ENCODE measurements at regions not wholly inside any gene's neighbourhood (a gene's known extent, or its start where the extent isn't known, plus 50 kb on each side); places are given as distances from the start of the nearest gene placed in this dataset.

DNA sequence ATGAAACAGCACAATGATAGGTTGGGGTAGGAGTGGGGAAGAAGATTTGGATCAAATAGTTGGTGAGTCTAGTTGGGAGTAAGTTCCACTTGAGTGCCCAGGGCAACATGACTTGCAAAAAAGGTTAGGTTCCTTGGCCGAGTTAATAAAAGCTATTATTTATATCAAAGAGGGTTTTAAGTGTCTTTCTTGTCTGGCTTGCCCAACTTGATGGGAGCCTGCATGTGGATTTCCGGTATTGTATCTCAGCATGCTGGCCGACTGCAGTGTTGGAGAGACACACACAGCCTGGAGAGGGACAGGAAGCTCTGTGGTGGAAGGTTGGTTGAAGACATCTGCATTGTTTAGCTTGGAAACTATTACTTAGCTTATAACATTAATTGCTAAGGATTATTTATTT is 449.5 kb upstream of the TBL1XR1 start:
- ChIA-PET POLR2A (no interaction called here), CTCF (ENCODE audit: low intra/inter-chr PET ratio, low total read pairs) (no interaction called here)
- no peak overlapping the region for H3K27ac ChIP-seq (ENCODE audit: extremely low read length, insufficient read depth, low read length)
- no TSS peak for BruUV-seq (replicated peaks)
- no peaks in the 10 kb centered on the region for H3K9me3 ChIP-seq (ENCODE audit: low read length)
- FAIRE-seq (no peak), ATAC-seq (no peak), DNase-seq (ENCODE audit: low spot score) (no peak)
- H3K79me2 ChIP-seq (ENCODE audit: insufficient read depth, low read length): no peaks in the 10 kb centered on the region
- H4K20me1 ChIP-seq (ENCODE audit: insufficient read depth, low read length): no peaks in the 10 kb centered on the region
- H3K9ac ChIP-seq (ENCODE audit: insufficient read depth, low read depth, low read length): no peak overlapping the region
- no peaks in the 10 kb centered on the region for H3K27me3 ChIP-seq (ENCODE audit: control insufficient read depth in 1 of 2, insufficient read depth in 2 of 2, low read length in 2 of 2)
- H3K36me3 ChIP-seq (replicated peaks in 1 of 2; ENCODE audit: control insufficient read depth in 1 of 2, insufficient read depth in 2 of 2, low read length in 2 of 2): no peaks in the 10 kb centered on the region
- in situ Hi-C loops (cut with HindIII; ENCODE audit: extremely low pct_ligation_motif_present, low pct_unique_long_range_greater_than_20kb): no loop called here
- 46% methylated on average over 3 of the region's 3 CpGs for WGBS (ENCODE audit: low lambda C conversion rate)
- H3K4me1 ChIP-seq (ENCODE audit: insufficient read depth, low read length): no peaks in the 10 kb centered on the region
- no peak overlapping the region for H3K4me3 ChIP-seq (replicated peaks in 1 of 3; ENCODE audit: insufficient read depth in 1 of 3, low read depth in 2 of 3, low read length in 3 of 3)
- no peak overlapping the region for H3K4me2 ChIP-seq (ENCODE audit: low read depth, low read length)
- H2AFZ ChIP-seq (ENCODE audit: low read length): no peak overlapping the region
- TF ChIP-seq NFE2L2 (IDR thresholded peaks at IDR 0.05; ENCODE audit: low read length): peak; percentile 68
- no peak for TF ChIP-seq SIX4 (CRISPR knock-in tag; IDR thresholded peaks at IDR 0.05)
- intact Hi-C loops (cut with micrococcal nuclease; ENCODE audit: unreplicated experiment): no loop called here

DNA sequence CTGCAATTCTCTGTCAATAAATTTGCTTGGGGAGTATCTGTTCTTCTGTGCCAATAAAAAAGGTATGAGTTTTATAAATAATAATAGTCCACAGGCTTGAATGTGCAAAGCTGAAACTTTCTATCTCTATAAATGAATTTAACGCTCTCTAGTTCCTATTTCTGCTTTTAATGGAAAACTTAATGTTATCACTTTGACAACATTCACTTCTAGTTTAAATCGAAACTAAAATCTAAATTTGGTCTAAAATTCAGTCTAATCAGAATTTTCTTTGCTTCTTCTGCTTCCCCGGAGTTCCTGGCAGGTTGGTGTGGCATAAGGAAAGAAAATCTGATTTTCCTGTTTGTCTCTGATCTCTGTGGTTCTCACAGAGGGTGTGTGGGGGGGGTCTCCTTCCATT is 450.1 kb upstream of the TBL1XR1 start:
- Histone ChIP-seq H3K9ac (ENCODE audit: insufficient read depth, low read depth, low read length) (no peak overlapping the region), H3K27ac (ENCODE audit: extremely low read length, insufficient read depth, low read length) (no peak overlapping the region), H3K36me3 (replicated peaks in 1 of 2; ENCODE audit: control insufficient read depth in 1 of 2, insufficient read depth in 2 of 2, low read length in 2 of 2) (no peaks in the 10 kb centered on the region), H3K79me2 (ENCODE audit: insufficient read depth, low read length) (no peaks in the 10 kb centered on the region), H3K4me2 (ENCODE audit: low read depth, low read length) (no peak overlapping the region), H3K4me1 (ENCODE audit: insufficient read depth, low read length) (no peaks in the 10 kb centered on the region), H3K27me3 (ENCODE audit: control insufficient read depth in 1 of 2, insufficient read depth in 2 of 2, low read length in 2 of 2) (no peaks in the 10 kb centered on the region), H2AFZ (ENCODE audit: low read length) (no peak overlapping the region), H3K9me3 (ENCODE audit: low read length) (no peaks in the 10 kb centered on the region), H4K20me1 (ENCODE audit: insufficient read depth, low read length) (no peaks in the 10 kb centered on the region), H3K4me3 (replicated peaks in 1 of 3; ENCODE audit: insufficient read depth in 1 of 3, low read depth in 2 of 3, low read length in 3 of 3) (no peak overlapping the region)
- FAIRE-seq (no peak), DNase-seq (ENCODE audit: low spot score) (no peak), ATAC-seq (no peak)
- no TSS peak for BruUV-seq (replicated peaks)
- intact Hi-C loops (cut with micrococcal nuclease; ENCODE audit: unreplicated experiment) (no loop called here), in situ Hi-C loops (cut with HindIII; ENCODE audit: extremely low pct_ligation_motif_present, low pct_unique_long_range_greater_than_20kb) (no loop called here)
- POLR2A ChIA-PET: no interaction called here
- CTCF ChIA-PET (ENCODE audit: low intra/inter-chr PET ratio, low total read pairs): no interaction called here
- 30% methylated on average over 3 of the region's 3 CpGs for WGBS (ENCODE audit: low lambda C conversion rate)
- TF ChIP-seq, protein P1, sequence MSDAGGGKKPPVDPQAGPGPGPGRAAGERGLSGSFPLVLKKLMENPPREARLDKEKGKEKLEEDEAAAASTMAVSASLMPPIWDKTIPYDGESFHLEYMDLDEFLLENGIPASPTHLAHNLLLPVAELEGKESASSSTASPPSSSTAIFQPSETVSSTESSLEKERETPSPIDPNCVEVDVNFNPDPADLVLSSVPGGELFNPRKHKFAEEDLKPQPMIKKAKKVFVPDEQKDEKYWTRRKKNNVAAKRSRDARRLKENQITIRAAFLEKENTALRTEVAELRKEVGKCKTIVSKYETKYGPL (CRISPR knock-in tag; IDR thresholded peaks at IDR 0.05): no peak
- TF ChIP-seq ZNF616 (CRISPR knock-in tag; IDR thresholded peaks at IDR 0.05; ENCODE audit: low read depth) (no peak), U2AF2 (IDR thresholded peaks at IDR 0.05; ENCODE audit: low read depth, low read length) (no peak), FOXJ3 (CRISPR knock-in tag; IDR thresholded peaks at IDR 0.05; ENCODE audit: borderline replicate concordance) (no peak), LCORL (IDR thresholded peaks at IDR 0.05) (no peak), LCORL (CRISPR knock-in tag; IDR thresholded peaks at IDR 0.05) (no peak), ZNF563 (CRISPR knock-in tag; IDR thresholded peaks at IDR 0.05) (no peak), NFIB (CRISPR knock-in tag; IDR thresholded peaks at IDR 0.05; ENCODE audit: borderline replicate concordance) (no peak), ZNF652 (CRISPR knock-in tag; IDR thresholded peaks at IDR 0.05; ENCODE audit: borderline replicate concordance, low read depth) (no peak), ZFP1 (CRISPR knock-in tag; IDR thresholded peaks at IDR 0.05) (no peak), ZNF749 (CRISPR knock-in tag; IDR thresholded peaks at IDR 0.05; ENCODE audit: borderline replicate concordance) (no peak), NCOA1 (CRISPR knock-in tag; IDR thresholded peaks at IDR 0.05) (no peak), MATR3 (CRISPR knock-in tag; IDR thresholded peaks at IDR 0.05) (no peak), ZNF337 (CRISPR knock-in tag; IDR thresholded peaks at IDR 0.05; ENCODE audit: borderline replicate concordance, low read depth) (no peak)
- TF ChIP-seq, protein P2, sequence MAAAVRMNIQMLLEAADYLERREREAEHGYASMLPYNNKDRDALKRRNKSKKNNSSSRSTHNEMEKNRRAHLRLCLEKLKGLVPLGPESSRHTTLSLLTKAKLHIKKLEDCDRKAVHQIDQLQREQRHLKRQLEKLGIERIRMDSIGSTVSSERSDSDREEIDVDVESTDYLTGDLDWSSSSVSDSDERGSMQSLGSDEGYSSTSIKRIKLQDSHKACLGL (CRISPR knock-in tag; IDR thresholded peaks at IDR 0.05): no peak
- TF ChIP-seq, protein P3, sequence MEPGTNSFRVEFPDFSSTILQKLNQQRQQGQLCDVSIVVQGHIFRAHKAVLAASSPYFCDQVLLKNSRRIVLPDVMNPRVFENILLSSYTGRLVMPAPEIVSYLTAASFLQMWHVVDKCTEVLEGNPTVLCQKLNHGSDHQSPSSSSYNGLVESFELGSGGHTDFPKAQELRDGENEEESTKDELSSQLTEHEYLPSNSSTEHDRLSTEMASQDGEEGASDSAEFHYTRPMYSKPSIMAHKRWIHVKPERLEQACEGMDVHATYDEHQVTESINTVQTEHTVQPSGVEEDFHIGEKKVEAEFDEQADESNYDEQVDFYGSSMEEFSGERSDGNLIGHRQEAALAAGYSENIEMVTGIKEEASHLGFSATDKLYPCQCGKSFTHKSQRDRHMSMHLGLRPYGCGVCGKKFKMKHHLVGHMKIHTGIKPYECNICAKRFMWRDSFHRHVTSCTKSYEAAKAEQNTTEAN (CRISPR knock-in tag; conservative IDR thresholded peaks at IDR 0.05): no peak
